ENCODE measurements at regions not wholly inside any gene's neighbourhood (a gene's known extent, or its start where the extent isn't known, plus 50 kb on each side); places are given as distances from the start of the nearest gene placed in this dataset.

GRCh38 chr5:152689250-152689711 is 284.2 kb upstream of the NMUR2 start:
- TF ChIP-seq EP300 (IDR thresholded peaks at IDR 0.05), result no peak
- TF ChIP-seq CTCF (IDR thresholded peaks at IDR 0.05), result no peak
